ENCODE measurements at regions not wholly inside any gene's neighbourhood (a gene's known extent, or its start where the extent isn't known, plus 50 kb on each side); places are given as distances from the start of the nearest gene placed in this dataset.

GRCh38 chr1:157325220-157325619 lies 187.0 kb upstream of the ETV3 start:
- TF ChIP-seq SMC3 (IDR thresholded peaks at IDR 0.05; ENCODE audit: low read depth, low read length) (no peak), CTCF (conservative IDR thresholded peaks at IDR 0.05; ENCODE audit: low read depth, low read length) (no peak), USF2 (IDR thresholded peaks at IDR 0.05; ENCODE audit: low read depth, low read length) (no peak), POLR2A (IDR thresholded peaks at IDR 0.05; ENCODE audit: low read depth, low read length) (no peak), NFE2L2 (IDR thresholded peaks at IDR 0.05; ENCODE audit: low read depth, low read length) (no peak), MAFK (IDR thresholded peaks at IDR 0.05; ENCODE audit: low read depth, low read length) (no peak), BHLHE40 (IDR thresholded peaks at IDR 0.05; ENCODE audit: low read depth, low read length) (no peak), RFX5 (IDR thresholded peaks at IDR 0.05; ENCODE audit: low read depth, low read length) (no peak), CHD1 (IDR thresholded peaks at IDR 0.05; ENCODE audit: low read depth, low read length) (no peak), MAZ (IDR thresholded peaks at IDR 0.05; ENCODE audit: borderline replicate concordance, low read depth, low read length) (no peak)
- TF ChIP-seq, protein P1, sequence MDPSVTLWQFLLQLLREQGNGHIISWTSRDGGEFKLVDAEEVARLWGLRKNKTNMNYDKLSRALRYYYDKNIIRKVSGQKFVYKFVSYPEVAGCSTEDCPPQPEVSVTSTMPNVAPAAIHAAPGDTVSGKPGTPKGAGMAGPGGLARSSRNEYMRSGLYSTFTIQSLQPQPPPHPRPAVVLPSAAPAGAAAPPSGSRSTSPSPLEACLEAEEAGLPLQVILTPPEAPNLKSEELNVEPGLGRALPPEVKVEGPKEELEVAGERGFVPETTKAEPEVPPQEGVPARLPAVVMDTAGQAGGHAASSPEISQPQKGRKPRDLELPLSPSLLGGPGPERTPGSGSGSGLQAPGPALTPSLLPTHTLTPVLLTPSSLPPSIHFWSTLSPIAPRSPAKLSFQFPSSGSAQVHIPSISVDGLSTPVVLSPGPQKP (IDR thresholded peaks at IDR 0.05; ENCODE audit: borderline replicate concordance, low read depth, low read length) = no peak
